Colonic mucosa (tissue), 4 donors: ENCODE measurements at regions not wholly inside any gene's neighbourhood (a gene's known extent, or its start where the extent isn't known, plus 50 kb on each side); places are given as distances from the start of the nearest gene placed in this dataset.

ENCODE experiments used
- DNase-seq: peaks from one replicate; pipeline ENCODE4 v3.0.0-alpha.2; 2020
- H3K27ac ChIP-seq: fragments of 200-600 bp; one replicate; pipeline ENCODE4 v1.8.0; 2021
- H3K27me3 ChIP-seq: fragments of 200-600 bp; one replicate; pipeline ENCODE4 v1.8.0; 2021
- H3K36me3 ChIP-seq: fragments of 200-600 bp; one replicate; pipeline ENCODE4 v1.8.0; 2021
- H3K4me1 ChIP-seq: fragments of 200-600 bp; one replicate; pipeline ENCODE4 v1.8.0; 2021; ENCODE audit warnings: mild to moderate bottlenecking
- H3K4me3 ChIP-seq: fragments of 200-600 bp; one replicate; pipeline ENCODE4 v1.8.0; 2021
- H3K9ac ChIP-seq, 2 donors: one replicate each; pipeline ENCODE4 v1.7.0; 2013; ENCODE audit warnings: control low read depth in 2 of 2, low read depth in 2 of 2, low read length in 2 of 2
- H3K9me3 ChIP-seq: fragments of 200-600 bp; one replicate; pipeline ENCODE4 v1.8.0; 2021
- CTCF ChIP-seq: fragments of 200-600 bp; IDR thresholded peaks from one replicate; pipeline ENCODE4 v1.8.0; 2022; ENCODE audit warnings: antibody characterized with exemption, mild to moderate bottlenecking
- intact Hi-C: fragments of 100-400 bp; cut with DNase I; formaldehyde crosslinking; loops from one replicate; pipeline ENCODE4 v1.14.1; 2022
- donor health status: healthy.
- donor health status: DM: no; HTN: no; CAD: no.
- donor health status: DM: no; HTN: no; CAD: no.

GRCh38 chr9:124183772-124184171 is 74.0 kb upstream of the NEK6 start:
- intact Hi-C loops: no loop called here
- no peaks in the 10 kb centered on the region for H3K36me3 ChIP-seq
- no peaks in the 10 kb centered on the region for H3K9me3 ChIP-seq
- TF ChIP-seq CTCF: no peak
- H3K9ac ChIP-seq: no peak overlapping the region
- no peak overlapping the region for H3K27ac ChIP-seq
- no peak overlapping the region for H3K4me3 ChIP-seq
- H3K27me3 ChIP-seq: no peaks in the 10 kb centered on the region
- DNase-seq: peak; percentile 52
- H3K4me1 ChIP-seq: no peaks in the 10 kb centered on the region

- no peaks in the 10 kb centered on the region for H3K4me1 ChIP-seq
- H3K9ac ChIP-seq: no peak overlapping the region
- H3K27me3 ChIP-seq: no peaks in the 10 kb centered on the region
- intact Hi-C loops: no loop called here
- H3K4me3 ChIP-seq: no peak overlapping the region
- DNase-seq: peak; percentile 10
- TF ChIP-seq CTCF: no peak
- H3K9me3 ChIP-seq: no peaks in the 10 kb centered on the region
- no peak overlapping the region for H3K27ac ChIP-seq
- no peaks in the 10 kb centered on the region for H3K36me3 ChIP-seq
Observed at GRCh38 chr9:124185413-124185812, 72.3 kb upstream of the NEK6 start.

GRCh38 chr9:124187311-124187710 is 70.4 kb upstream of the NEK6 start:
- no peak for DNase-seq
- intact Hi-C loops: no loop called here
- Histone ChIP-seq H3K9me3 (no peaks in the 10 kb centered on the region), H3K4me3 (no peak overlapping the region), H3K27me3 (no peaks in the 10 kb centered on the region), H3K36me3 (no peaks in the 10 kb centered on the region), H3K27ac (no peak overlapping the region), H3K4me1 (no peaks in the 10 kb centered on the region), H3K9ac (no peak overlapping the region)
- TF ChIP-seq CTCF: no peak

- Histone ChIP-seq H3K27ac (no peak overlapping the region), H3K27me3 (no peaks in the 10 kb centered on the region), H3K9ac (no peak overlapping the region), H3K9me3 (no peaks in the 10 kb centered on the region), H3K36me3 (no peaks in the 10 kb centered on the region), H3K4me3 (no peak overlapping the region), H3K4me1 (no peaks in the 10 kb centered on the region)
- DNase-seq: peak; percentile 3
- intact Hi-C loops: no loop called here
- no peak for TF ChIP-seq CTCF
Observed at GRCh38 chr9:124188331-124189110, 69.2 kb upstream of the NEK6 start.

- Histone ChIP-seq H3K4me3 (no peak overlapping the region), H3K27me3 (no peaks in the 10 kb centered on the region), H3K9ac (no peak overlapping the region), H3K9me3 (no peaks in the 10 kb centered on the region), H3K4me1 (no peaks in the 10 kb centered on the region), H3K27ac (no peak overlapping the region), H3K36me3 (no peaks in the 10 kb centered on the region)
- TF ChIP-seq CTCF: no peak
- DNase-seq: peak; percentile 6
- intact Hi-C loops: no loop called here
Observed at GRCh38 chr9:124190761-124191160, 67.0 kb upstream of the NEK6 start.
